Subcutaneous abdominal adipose tissue (tissue), 5 donors: ENCODE measurements at regions not wholly inside any gene's neighbourhood (a gene's known extent, or its start where the extent isn't known, plus 50 kb on each side); places are given as distances from the start of the nearest gene placed in this dataset.

Experiments used
- H3K27ac ChIP-seq: one replicate; pipeline ENCODE4 v1.7.0; 2013; ENCODE audit warnings: low read depth, mild to moderate bottlenecking, inconsistent platforms, low read length, moderate library complexity
- H3K27me3 ChIP-seq, 5 donors: one replicate each; pipeline ENCODE4 v1.7.0; 2013; ENCODE audit warnings: low read length in 5 of 5, inconsistent platforms in 1 of 5; ENCODE audit not compliant: control insufficient read depth in 5 of 5, insufficient read depth in 4 of 5
- H3K36me3 ChIP-seq, 5 donors: one replicate each; pipeline ENCODE4 v1.7.0; 2013; ENCODE audit warnings: low read length in 5 of 5; ENCODE audit not compliant: control insufficient read depth in 5 of 5, insufficient read depth in 5 of 5
- H3K4me1 ChIP-seq, 5 donors: one replicate each; pipeline ENCODE4 v1.7.0; 2013; ENCODE audit warnings: low read length in 5 of 5, mild to moderate bottlenecking in 3 of 5, moderate library complexity in 1 of 5; ENCODE audit not compliant: control insufficient read depth in 5 of 5, insufficient read depth in 5 of 5
- H3K4me3 ChIP-seq, 5 donors: one replicate each; pipeline ENCODE4 v1.7.0; 2013; ENCODE audit warnings: low read length in 5 of 5, low read depth in 1 of 5
- H3K9ac ChIP-seq, 5 donors: one replicate each; pipeline ENCODE4 v1.7.0; 2013; ENCODE audit warnings: low read length in 5 of 5, mild to moderate bottlenecking in 4 of 5, moderate library complexity in 3 of 5
- H3K9me3 ChIP-seq, 5 donors: one replicate each; pipeline ENCODE4 v1.7.0; 2013; ENCODE audit warnings: low read length in 5 of 5; ENCODE audit not compliant: control insufficient read depth in 5 of 5
- donor health status: healthy.
- donor health status: healthy.
- donor health status: healthy.
- donor health status: healthy.
- donor health status: healthy.

- no peak overlapping the region for H3K27ac ChIP-seq
- peaks cover 0 to 12% (median 6%) of the 10 kb centered on the region in 5 donors for H3K4me1 ChIP-seq
- no peaks in the 10 kb centered on the region for H3K9me3 ChIP-seq
- H3K9ac ChIP-seq = no peak overlapping the region
- H3K36me3 ChIP-seq = no peaks in the 10 kb centered on the region
- H3K4me3 ChIP-seq = no peak overlapping the region
- H3K27me3 ChIP-seq = no peaks in the 10 kb centered on the region
These were observed 485.4 kb upstream of the USP24 start for GRCh38 chr1:55700359-55701130.

GRCh38 chr1:55699228-55699627 lies 484.1 kb upstream of the USP24 start:
- Histone ChIP-seq H3K27me3 (no peaks in the 10 kb centered on the region), H3K9ac (no peak overlapping the region), H3K27ac (no peak overlapping the region), H3K9me3 (no peaks in the 10 kb centered on the region), H3K4me1 (peaks cover 2 to 20% (median 18%) of the 10 kb centered on the region in 5 donors), H3K4me3 (no peak overlapping the region), H3K36me3 (no peaks in the 10 kb centered on the region)

- Histone ChIP-seq H3K4me3 (no peak overlapping the region), H3K9ac (no peak overlapping the region), H3K36me3 (no peaks in the 10 kb centered on the region), H3K9me3 (no peaks in the 10 kb centered on the region), H3K4me1 (peaks cover 2 to 22% (median 19%) of the 10 kb centered on the region in 5 donors), H3K27ac (no peak overlapping the region), H3K27me3 (no peaks in the 10 kb centered on the region)
These were observed 482.9 kb upstream of the USP24 start for GRCh38 chr1:55697997-55698535.

GRCh38 chr1:55696891-55697290 lies 481.7 kb upstream of the USP24 start:
- no peaks in the 10 kb centered on the region for H3K9me3 ChIP-seq
- H3K27ac ChIP-seq = peak overlapping the region; percentile 74
- no peak overlapping the region for H3K4me3 ChIP-seq

GRCh38 chr1:55696181-55696754 lies 481.1 kb upstream of the USP24 start:
- no peak overlapping the region for H3K9ac ChIP-seq
- peak overlapping the region; percentile 74 for H3K27ac ChIP-seq
- H3K4me3 ChIP-seq = no peak overlapping the region
- H3K27me3 ChIP-seq = no peaks in the 10 kb centered on the region
- H3K36me3 ChIP-seq = no peaks in the 10 kb centered on the region
- H3K4me1 ChIP-seq = peaks cover 2 to 22% (median 19%) of the 10 kb centered on the region in 5 donors
- no peaks in the 10 kb centered on the region for H3K9me3 ChIP-seq

More at GRCh38 chr1:55696891-55697290, 481.7 kb upstream of the USP24 start:
- H3K36me3 ChIP-seq = no peaks in the 10 kb centered on the region
- H3K9ac ChIP-seq = no peak overlapping the region
- no peaks in the 10 kb centered on the region for H3K27me3 ChIP-seq
- H3K4me1 ChIP-seq = peaks cover 2 to 22% (median 19%) of the 10 kb centered on the region in 5 donors

- peaks cover 2 to 26% (median 20%) of the 10 kb centered on the region in 5 donors for H3K4me1 ChIP-seq
- no peak overlapping the region for H3K4me3 ChIP-seq
- H3K9me3 ChIP-seq = no peaks in the 10 kb centered on the region
- H3K27me3 ChIP-seq = no peaks in the 10 kb centered on the region
- H3K9ac ChIP-seq = no peak overlapping the region
- peak overlapping the region; percentile 74 for H3K27ac ChIP-seq
- no peaks in the 10 kb centered on the region for H3K36me3 ChIP-seq
These were observed 480.4 kb upstream of the USP24 start for GRCh38 chr1:55695552-55695951.

- Histone ChIP-seq H3K9ac (no peak overlapping the region), H3K27ac (peak overlapping the region; percentile 74), H3K9me3 (no peaks in the 10 kb centered on the region), H3K4me1 (peaks cover 2 to 30% (median 24%) of the 10 kb centered on the region in 5 donors), H3K36me3 (no peaks in the 10 kb centered on the region), H3K4me3 (no peak overlapping the region), H3K27me3 (no peaks in the 10 kb centered on the region)
These were observed 480.0 kb upstream of the USP24 start for GRCh38 chr1:55695151-55695550.

GRCh38 chr1:55694310-55694801 lies 479.2 kb upstream of the USP24 start:
- no peak overlapping the region for H3K9ac ChIP-seq
- no peaks in the 10 kb centered on the region for H3K9me3 ChIP-seq
- H3K36me3 ChIP-seq = no peaks in the 10 kb centered on the region
- no peaks in the 10 kb centered on the region for H3K27me3 ChIP-seq
- H3K4me1 ChIP-seq = peaks cover 2 to 33% (median 27%) of the 10 kb centered on the region in 5 donors
- no peak overlapping the region for H3K4me3 ChIP-seq
- H3K27ac ChIP-seq = no peak overlapping the region

GRCh38 chr1:55692726-55693125 lies 477.6 kb upstream of the USP24 start:
- no peaks in the 10 kb centered on the region for H3K36me3 ChIP-seq
- H3K4me1 ChIP-seq = peaks cover 2 to 33% (median 27%) of the 10 kb centered on the region in 5 donors
- no peak overlapping the region for H3K27ac ChIP-seq
- no peaks in the 10 kb centered on the region for H3K27me3 ChIP-seq
- no peak overlapping the region for H3K4me3 ChIP-seq
- no peaks in the 10 kb centered on the region for H3K9me3 ChIP-seq
- H3K9ac ChIP-seq = no peak overlapping the region

- Histone ChIP-seq H3K9ac (peak overlapping the region in 2 of 5 donors; percentile 3 to 20), H3K4me1 (peaks cover 2 to 23% (median 17%) of the 10 kb centered on the region in 5 donors), H3K36me3 (no peaks in the 10 kb centered on the region), H3K27me3 (no peaks in the 10 kb centered on the region), H3K27ac (peak overlapping the region; percentile 71), H3K4me3 (no peak overlapping the region), H3K9me3 (no peaks in the 10 kb centered on the region)
These were observed 475.2 kb upstream of the USP24 start for GRCh38 chr1:55690366-55690765.
